IPS-18c (cell line): ENCODE measurements at regions not wholly inside any gene's neighbourhood (a gene's known extent, or its start where the extent isn't known, plus 50 kb on each side); places are given as distances from the start of the nearest gene placed in this dataset.

Source experiments
- H3K4me3 ChIP-seq: 2 replicates; pipeline ENCODE4 v1.7.0; 2013; ENCODE audit warnings: low read depth, mild to moderate bottlenecking, low read length, moderate library complexity; ENCODE audit not compliant: insufficient read depth
- H3K9me3 ChIP-seq: one replicate; pipeline ENCODE4 v1.6.1; 2013; ENCODE audit warnings: mild to moderate bottlenecking, low read length, moderate library complexity; ENCODE audit not compliant: control insufficient read depth, insufficient read depth

DNA sequence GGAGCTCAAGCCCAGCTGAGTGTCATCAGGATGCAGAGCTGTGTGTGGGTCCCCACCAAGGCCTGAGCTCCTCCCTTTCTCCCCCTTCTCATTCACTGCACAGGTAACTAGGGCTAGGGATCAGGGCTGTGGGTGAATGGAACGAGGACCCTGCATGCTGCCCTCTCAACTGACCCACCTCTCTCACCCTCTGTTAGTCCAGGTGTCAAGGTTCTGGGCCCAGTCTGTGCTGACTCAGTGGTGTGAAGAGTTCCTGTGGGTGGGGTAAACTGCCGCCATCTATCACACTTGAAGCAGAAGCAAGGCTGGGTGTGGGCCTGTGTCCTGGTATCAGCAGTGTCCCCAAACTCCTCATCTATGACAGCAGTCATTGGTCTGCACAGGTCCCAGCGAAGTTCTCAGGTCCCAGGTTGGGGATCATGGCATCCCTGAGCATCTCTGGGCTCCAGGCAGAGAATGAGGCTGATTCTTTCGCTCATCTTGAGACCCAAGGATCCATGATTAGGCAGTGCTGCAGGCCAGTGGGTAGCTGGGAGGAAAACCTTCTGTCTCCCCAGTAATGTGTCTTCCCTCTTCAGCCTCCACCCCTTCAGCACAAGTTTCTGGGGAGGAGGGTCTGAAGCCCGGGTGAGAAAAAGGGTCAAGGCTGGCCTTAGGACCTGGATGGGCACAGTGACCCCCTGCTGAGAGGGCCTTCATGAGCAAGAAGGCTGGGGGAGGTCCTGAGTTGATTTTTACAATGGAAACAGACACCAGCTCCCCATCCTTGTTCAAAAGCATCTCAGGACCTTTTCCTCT, 109.8 kb downstream of the ZNF280B start:
- Histone ChIP-seq H3K9me3 (no peaks in the 10 kb centered on the region), H3K4me3 (no peak overlapping the region)

DNA sequence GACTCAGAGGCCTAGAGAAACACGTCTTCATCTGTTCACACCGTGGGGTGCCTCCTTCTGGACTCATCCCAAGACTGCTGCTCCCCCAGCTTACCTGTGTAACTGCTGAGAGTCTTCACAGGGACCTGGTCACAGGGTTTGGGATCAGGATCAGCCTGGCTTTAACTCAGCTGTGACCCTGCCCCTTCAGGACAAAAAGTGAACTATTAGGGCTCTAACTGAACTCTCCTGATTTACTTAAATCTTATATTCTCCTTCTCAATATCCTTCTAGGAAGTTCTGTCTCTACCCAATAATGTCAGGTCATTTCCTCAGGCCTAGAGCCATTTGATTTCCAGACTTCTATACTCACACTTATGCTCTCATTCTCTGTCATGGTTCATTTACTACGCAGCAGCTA, 108.4 kb downstream of the ZNF280B start:
- no peak overlapping the region for H3K4me3 ChIP-seq
- H3K9me3 ChIP-seq = no peaks in the 10 kb centered on the region

DNA sequence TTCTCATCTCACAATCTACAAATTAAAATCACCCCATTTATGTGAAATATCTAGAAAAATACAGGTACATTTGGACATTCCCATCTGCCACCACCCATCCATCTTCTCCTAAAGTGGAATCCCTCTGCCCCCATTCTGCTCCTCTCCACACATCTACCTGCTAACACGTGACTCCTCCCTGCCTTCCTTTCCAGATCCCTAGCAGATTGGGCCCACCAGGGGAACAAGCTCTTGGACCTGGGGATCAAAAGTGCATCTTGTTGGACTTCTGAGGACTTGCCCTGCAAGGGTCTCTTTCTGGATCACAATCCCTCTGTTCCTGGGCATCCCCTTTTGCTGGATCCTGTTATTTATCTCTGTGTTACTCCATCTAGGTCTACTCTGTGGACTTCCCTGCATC, 107.6 kb downstream of the ZNF280B start:
- no peaks in the 10 kb centered on the region for H3K9me3 ChIP-seq
- H3K4me3 ChIP-seq = no peak overlapping the region

DNA sequence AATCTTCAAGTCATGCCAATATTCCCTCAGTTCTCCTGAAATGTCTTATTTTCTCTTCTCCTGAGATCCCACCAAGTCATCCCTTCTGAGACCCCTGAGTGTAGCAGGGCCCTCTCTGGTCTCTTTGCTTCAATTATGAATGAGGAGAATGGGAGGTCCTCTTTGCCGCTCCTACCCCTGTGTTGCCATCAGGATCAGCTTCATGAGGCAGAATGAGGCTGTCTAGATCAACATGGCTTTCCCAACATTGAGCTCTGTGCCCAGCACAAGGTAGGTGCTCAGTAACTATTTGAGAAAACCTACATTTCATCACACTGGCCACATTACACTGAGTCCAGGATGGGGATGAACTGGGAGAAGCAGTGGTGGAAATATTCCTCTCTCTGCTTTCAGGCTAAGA, 107.2 kb downstream of the ZNF280B start:
- Histone ChIP-seq H3K4me3 (no peak overlapping the region), H3K9me3 (no peaks in the 10 kb centered on the region)

DNA sequence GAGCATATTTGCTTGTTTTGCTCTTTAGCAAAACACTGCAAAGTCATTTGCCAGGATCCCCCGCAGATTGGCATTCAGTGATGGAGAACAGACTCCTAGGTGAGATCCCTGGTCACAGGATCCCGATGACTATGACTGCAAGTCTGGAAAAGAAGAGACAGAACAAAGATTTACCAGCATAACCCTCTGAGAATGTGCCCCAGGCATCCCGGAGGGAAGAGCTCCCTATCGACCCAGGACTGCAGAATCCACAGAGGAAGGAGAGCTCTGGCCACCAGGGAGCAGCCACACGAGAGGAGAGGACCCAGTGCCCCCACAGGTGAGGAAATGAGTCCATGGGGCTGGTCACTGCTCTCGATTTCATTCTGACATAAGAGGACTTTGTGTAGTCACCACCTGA, 105.2 kb downstream of the ZNF280B start:
- Histone ChIP-seq H3K9me3 (no peaks in the 10 kb centered on the region), H3K4me3 (no peak overlapping the region)

DNA sequence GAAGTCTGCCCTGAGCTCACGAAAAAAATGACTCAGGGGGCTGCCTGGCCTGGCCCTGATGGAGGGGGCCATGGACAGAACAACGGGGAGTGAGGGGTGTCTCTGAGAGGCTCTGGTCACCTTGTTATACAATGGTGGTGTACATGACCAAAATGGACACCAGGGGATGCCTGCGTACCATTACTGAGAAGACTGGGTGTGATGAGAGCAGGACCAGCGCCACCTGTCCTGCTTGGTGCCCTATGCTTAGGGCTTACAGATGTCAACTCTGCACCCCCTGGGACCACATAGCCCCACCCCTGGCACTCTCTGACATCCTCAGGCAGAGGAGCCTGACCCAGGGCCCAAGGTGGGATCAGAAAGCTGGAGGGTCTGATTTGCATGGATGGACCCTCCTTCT, 104.8 kb downstream of the ZNF280B start:
- Histone ChIP-seq H3K4me3 (no peak overlapping the region), H3K9me3 (no peaks in the 10 kb centered on the region)

DNA sequence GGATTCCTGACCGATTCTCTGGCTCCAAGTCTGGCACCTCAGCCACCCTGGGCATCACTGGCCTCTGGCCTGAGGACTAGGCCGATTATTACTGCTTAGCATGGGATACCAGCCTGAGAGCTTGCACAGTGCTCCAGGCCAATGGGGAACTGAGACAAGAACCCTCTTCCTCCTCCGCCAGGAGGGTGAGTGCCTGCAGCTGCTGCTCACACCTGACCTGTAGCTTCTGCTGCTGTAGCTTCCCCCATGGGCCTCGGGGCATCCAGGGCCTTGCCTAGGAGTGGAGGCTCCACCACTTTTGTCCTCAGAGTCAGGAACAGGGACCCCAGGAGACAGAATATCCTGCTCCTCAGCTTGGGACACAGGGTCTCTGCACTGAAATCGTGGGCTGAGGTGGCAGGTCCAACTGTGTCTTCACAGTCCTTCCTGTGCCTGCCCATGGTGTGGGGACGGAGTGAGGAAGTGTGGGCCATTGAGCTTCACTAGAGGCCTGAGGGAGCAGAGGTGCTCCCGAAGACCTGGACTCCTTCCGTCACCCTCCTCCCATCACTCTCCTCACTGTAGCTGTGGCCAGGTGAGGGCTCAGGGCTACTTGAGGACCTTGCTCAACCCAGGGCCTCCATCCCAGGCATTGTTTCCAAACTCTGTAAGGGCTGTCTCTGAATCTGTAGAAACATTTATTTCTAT, 103.8 kb downstream of the ZNF280B start:
- Histone ChIP-seq H3K9me3 (no peaks in the 10 kb centered on the region), H3K4me3 (no peak overlapping the region)

DNA sequence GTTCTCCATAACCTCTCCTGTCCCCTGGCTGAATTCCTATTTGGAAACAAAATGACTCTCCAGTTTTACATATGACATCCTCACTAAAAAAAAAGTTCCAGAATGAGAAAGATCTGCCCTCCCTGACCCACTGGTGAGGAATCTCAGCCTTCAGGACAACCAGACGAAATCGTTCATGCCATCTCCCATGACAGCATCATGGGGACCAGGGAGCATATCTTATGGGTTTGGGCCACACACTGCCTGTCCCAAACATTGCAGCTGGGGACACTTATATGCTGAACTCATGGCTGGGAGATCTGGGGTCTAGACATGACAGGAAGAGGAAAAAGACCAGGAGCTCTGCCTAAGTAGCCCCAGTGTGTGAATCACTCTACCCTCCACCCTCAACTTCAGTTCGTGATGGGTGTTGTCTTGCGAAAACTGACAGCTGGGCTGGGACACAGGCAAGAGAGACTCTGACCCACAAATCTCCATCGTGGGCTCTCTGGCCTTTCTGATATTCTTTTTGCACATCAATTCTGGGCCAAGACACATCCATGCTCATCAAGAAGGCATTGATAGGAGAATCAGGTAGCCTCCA, 102.0 kb downstream of the ZNF280B start:
- no peaks in the 10 kb centered on the region for H3K9me3 ChIP-seq
- no peak overlapping the region for H3K4me3 ChIP-seq

DNA sequence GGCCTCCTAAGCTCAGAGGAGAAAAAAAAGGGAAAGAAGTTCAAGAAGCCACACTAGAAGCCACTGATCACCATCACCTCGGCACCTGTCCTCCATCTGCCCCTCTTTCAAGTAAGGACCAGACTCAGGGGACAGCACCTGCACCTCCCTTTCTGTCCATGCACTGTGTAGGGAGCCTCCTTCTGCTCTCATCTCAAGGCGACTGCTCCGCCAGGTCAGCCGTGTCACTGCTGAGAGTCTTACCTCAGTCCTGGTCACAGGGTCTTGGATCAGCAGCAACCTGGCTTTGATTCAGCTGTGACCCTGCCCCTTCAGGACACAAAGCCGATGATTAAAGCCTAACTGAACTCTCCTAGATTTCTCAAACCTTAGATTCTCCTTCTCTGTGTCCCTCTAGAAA, 101.5 kb downstream of the ZNF280B start:
- Histone ChIP-seq H3K4me3 (no peak overlapping the region), H3K9me3 (no peaks in the 10 kb centered on the region)

DNA sequence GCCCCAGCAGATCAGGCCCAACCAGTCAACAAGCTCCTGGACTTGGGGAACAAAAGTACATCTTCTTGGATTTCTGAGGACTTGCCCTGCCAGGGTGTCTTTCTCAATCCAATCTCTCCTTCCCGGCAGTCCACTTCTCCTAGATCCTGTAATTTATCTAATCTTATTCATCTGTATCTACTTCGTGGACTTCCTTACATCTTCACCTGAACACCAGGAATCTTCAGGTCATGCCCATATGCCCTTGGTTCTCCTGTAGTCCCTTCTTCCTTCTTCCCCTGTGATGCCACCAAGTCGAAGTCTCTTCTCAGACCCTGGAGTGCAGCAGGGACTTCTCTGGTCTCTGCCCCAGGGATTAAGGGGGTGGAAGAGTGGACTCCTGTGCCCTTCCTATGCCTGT, 100.3 kb downstream of the ZNF280B start:
- Histone ChIP-seq H3K4me3 (no peak overlapping the region), H3K9me3 (no peaks in the 10 kb centered on the region)

DNA sequence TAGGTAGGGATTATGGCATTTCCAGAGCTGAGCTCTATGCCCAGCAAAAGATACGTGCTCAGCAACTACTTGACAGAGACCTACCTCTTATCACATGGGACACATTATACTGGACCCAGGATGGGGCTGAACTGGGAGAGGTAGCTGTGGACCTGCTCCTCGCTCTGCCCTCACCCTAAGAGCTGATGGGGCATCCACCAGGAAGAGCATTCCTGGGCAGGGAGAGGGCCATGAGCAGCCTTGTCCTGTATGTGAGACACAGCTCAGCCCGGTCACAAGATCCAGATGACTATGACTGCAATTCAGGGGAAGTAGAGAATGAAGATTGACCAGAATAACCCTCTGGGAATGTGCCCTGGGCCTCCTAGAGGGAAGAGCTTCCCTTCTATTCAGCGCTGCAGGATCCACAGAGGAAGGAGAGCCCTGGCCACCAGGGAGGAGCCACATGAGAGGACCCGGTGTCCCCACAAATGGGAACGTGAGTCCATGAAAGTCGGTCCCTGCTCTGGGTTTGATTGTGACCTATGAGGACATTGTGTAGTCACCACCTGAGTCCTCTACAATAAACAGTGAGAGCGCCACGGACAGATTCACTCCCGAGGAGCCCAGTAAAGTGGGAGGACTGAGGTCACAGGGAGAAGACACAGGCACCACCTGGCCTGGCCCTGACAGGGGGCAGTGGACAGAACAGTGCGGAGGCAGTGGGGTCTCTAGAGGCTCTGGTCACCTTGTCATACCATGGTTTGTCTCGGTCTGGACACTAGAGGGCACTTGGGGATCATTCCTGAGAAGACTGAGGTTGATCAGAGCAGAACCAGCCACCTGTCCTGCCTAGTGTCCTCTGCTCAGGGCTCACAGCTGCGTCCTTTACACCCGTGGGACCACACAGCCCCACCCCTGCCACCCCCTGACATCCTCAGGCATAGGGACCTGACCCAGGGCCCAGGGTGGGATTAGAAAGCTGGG, 99.5 kb downstream of the ZNF280B start:
- no peaks in the 10 kb centered on the region for H3K9me3 ChIP-seq
- H3K4me3 ChIP-seq = no peak overlapping the region

DNA sequence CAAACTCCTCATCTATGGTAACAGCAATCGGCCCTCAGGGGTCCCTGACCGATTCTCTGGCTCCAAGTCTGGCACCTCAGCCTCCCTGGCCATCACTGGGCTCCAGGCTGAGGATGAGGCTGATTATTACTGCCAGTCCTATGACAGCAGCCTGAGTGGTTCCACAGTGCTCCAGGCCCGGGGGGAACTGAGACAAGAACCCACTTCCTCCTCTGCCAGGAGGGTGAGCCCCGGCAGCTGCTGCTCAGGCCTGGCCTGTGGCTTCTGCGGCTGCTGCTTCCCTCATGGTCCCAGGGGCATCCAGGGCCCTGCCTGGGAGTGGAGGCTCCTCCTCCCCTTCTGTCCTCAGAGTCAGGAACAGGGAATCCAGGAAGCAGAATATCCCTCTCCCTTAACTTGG, 98.4 kb downstream of the ZNF280B start:
- Histone ChIP-seq H3K9me3 (no peaks in the 10 kb centered on the region), H3K4me3 (no peak overlapping the region)

DNA sequence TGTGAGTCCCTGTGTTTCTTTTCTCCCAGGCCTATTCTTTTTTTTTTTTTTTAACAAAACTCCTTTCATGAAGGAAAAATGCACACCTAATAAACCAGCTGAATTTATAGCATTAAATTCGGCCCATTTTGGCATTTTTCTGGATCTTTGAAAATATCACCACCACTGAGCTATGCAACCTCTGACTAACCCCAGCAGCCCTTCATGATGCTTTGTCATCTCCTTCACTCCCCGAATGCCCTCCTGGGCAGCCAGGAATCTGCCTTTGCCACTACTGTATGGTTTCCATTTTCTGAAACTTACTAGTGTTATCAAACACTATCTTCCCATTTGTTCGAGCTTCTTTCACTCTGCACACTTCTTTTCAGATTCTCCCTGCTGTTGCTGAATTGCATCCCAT, 97.9 kb downstream of the ZNF280B start:
- Histone ChIP-seq H3K4me3 (no peak overlapping the region), H3K9me3 (no peaks in the 10 kb centered on the region)

DNA sequence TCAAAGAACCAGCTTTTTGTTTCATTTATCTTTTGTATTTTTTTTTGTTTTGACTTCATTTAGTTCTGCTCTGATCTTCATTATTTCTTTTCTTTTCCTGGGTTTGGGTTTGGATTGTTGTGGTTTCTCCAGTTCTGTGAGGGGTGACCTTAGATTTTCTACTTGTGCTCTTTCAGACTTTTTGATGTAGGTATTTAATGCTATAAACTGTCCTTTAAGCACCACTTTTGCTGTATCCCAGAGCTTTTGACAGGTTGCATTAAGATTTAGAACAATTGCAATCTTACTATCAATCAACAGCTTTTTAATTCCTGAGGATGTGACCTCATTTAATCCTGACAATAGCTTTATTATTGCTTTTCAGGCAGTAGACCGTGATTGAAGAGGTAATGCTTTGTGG, 94.3 kb downstream of the ZNF280B start:
- H3K4me3 ChIP-seq = no peak overlapping the region
- no peaks in the 10 kb centered on the region for H3K9me3 ChIP-seq

DNA sequence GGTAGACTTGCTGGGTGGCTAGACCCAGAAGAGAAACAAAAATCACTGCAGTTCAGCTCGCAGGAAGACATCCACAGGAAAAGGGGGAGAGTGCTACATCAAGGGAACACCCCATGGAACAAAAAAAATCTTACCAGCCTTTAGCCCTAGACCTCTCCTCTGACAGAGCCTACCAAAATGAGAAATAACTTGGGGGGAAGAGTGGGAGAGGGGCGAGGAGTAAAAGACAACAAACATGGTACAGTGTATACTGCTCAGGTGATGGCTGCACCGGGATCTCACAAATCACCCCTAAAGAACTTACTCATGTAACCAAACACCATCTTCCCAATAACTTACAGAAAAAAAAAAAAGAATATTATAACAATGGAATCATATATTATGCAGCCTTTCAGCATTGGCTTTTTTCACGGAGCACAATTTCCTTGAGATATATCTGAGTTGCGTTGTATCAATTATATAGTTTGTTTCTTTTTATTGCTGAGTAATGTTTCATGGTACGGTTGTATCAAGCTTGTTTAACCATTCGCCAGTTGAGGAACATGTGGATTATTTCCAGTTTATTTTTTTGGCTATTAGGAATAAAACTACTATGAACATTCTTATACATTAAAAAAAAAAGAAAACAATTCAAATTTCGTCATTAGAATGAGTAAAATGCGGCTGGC, 90.9 kb downstream of the ZNF280B start:
- Histone ChIP-seq H3K4me3 (no peak overlapping the region), H3K9me3 (no peaks in the 10 kb centered on the region)

DNA sequence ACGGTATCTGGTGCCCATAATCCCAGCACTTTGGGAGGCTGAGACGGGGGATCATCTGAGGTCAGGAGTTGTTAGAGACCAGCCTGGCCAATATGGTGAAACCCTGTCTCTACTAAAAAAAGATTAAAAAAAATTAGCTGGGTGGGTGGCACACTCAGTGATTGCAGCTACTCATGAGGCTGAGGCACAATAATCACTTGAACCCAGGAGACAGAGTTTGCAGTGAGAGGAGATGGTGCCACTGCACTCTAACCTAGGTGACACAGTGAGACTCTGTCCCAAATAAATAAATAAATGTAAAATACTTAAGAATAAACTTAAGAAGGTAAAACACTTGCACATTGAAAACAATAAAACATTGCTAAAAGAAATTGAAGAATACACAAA, 90.4 kb downstream of the ZNF280B start:
- H3K9me3 ChIP-seq = no peaks in the 10 kb centered on the region
- no peak overlapping the region for H3K4me3 ChIP-seq

DNA sequence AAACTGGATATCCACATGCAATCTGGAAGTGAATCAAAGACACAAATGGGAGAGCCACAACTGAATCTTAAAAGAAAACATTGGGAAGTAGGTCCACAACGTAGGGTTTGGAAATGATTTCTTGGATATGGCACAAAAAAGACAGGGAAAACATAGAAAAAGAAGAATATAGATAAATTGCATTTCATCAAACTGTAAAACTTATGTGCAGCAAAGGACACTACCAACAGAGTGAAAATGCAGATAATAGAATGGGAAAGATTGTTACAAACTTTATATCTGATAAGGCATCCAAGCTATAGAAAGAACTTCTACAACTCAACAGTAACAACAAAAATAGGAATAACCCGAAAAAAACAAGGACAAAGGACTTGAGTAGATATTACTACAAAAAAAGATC, 89.6 kb downstream of the ZNF280B start:
- Histone ChIP-seq H3K9me3 (no peaks in the 10 kb centered on the region), H3K4me3 (no peak overlapping the region)
